PC-3 (cell line): ENCODE measurements at regions not wholly inside any gene's neighbourhood (a gene's known extent, or its start where the extent isn't known, plus 50 kb on each side); places are given as distances from the start of the nearest gene placed in this dataset.

Experiments used
- ATAC-seq: fragments of 200-7000 bp; cut with Tn5 transposase; 2 replicates; pipeline ENCODE4 v1.9.1; 2020; ENCODE audit warnings: mild to moderate bottlenecking, moderate library complexity
- BruUV-seq: library from RNA; stranded (reverse); fragments of 400-500 nt; replicated peaks from 2 replicates; lab custom pipeline; 2021; lab: Mats Ljungman, UMichigan
- CTCF ChIA-PET: fragments of 300-600 bp; sonication (Branson Sonifier 250); formaldehyde crosslinking; loops from one replicate; lab custom pipeline; 2022; ENCODE audit warnings: antibody characterized with exemption; lab: Charles Lee
- POLR2A ChIA-PET: fragments of 300-600 bp; sonication (Branson Sonifier 250); formaldehyde crosslinking; loops from one replicate; lab custom pipeline; 2022; ENCODE audit warnings: antibody characterized with exemption; ENCODE audit not compliant: unreplicated experiment; lab: Charles Lee
- DNase-seq: peaks from one replicate; pipeline ENCODE4 v3.0.0-alpha.2; 2015
- H2AFZ ChIP-seq: fragments of 300-600 bp; sonication (generic); 2 replicates; pipeline ENCODE4 v1.6.0; 2016; ENCODE audit warnings: antibody characterized with exemption, low read length
- H3F3A ChIP-seq: fragments of 300-600 bp; sonication (generic); one replicate; pipeline ENCODE4 v1.6.0; 2017; ENCODE audit warnings: antibody characterized with exemption, low read length, control low read depth, mild to moderate bottlenecking; ENCODE audit not compliant: unreplicated experiment
- H3K27ac ChIP-seq: fragments of 300-600 bp; sonication (generic); 2 replicates; pipeline ENCODE4 v1.5.1; 2016; ENCODE audit warnings: mild to moderate bottlenecking, low read length
- H3K27me3 ChIP-seq: fragments of 300-600 bp; sonication (generic); 2 replicates; pipeline ENCODE4 v1.6.1; 2016; ENCODE audit warnings: low read length, mixed read lengths
- H3K36me3 ChIP-seq: fragments of 300-600 bp; sonication (generic); 2 replicates; pipeline ENCODE4 v1.6.1; 2016; ENCODE audit warnings: low read depth, mixed run types, low read length, mixed read lengths
- H3K4me1 ChIP-seq: fragments of 300-600 bp; sonication (generic); 2 replicates; pipeline ENCODE4 v1.5.1; 2016; ENCODE audit warnings: low read length; ENCODE audit not compliant: insufficient read depth
- H3K4me2 ChIP-seq: fragments of 300-600 bp; sonication (generic); 2 replicates; pipeline ENCODE4 v1.6.0; 2016; ENCODE audit warnings: low read length
- H3K4me3 ChIP-seq: fragments of 300-600 bp; sonication (generic); 2 replicates; pipeline ENCODE4 v1.5.1; 2016; ENCODE audit warnings: mild to moderate bottlenecking, low read length, mixed read lengths
- H3K79me2 ChIP-seq: fragments of 300-600 bp; sonication (generic); 2 replicates; pipeline ENCODE4 v1.6.1; 2017; ENCODE audit warnings: low read length, mixed read lengths
- H3K9ac ChIP-seq: fragments of 300-600 bp; sonication (generic); 2 replicates; pipeline ENCODE4 v1.6.0; 2016; ENCODE audit warnings: mild to moderate bottlenecking, low read length
- H3K9me2 ChIP-seq: fragments of 300-600 bp; sonication (generic); replicated peaks from 2 replicates; pipeline ENCODE4 v1.6.1; 2016; ENCODE audit warnings: mixed run types, low read length, mixed read lengths
- H3K9me3 ChIP-seq: fragments of 300-600 bp; sonication (generic); 2 replicates; pipeline ENCODE4 v1.6.1; 2016; ENCODE audit warnings: low read length, mixed read lengths
- H4K20me1 ChIP-seq: fragments of 300-600 bp; sonication (generic); 2 replicates; pipeline ENCODE4 v1.6.1; 2016; ENCODE audit warnings: low read length, mixed read lengths
- CTCF ChIP-seq: fragments of 300-600 bp; sonication (generic); conservative IDR thresholded peaks from 2 replicates; pipeline ENCODE4 v1.5.1; 2017; ENCODE audit warnings: antibody characterized with exemption, low read depth, mild to moderate bottlenecking, low read length
- EZH2 ChIP-seq: fragments of 300-600 bp; sonication (generic); IDR thresholded peaks from one replicate; pipeline ENCODE4 v1.6.1; 2017; ENCODE audit warnings: antibody characterized with exemption, mild to moderate bottlenecking, low read length; ENCODE audit not compliant: unreplicated experiment
- EZH2phosphoT487 ChIP-seq: fragments of 300-600 bp; sonication (generic); IDR thresholded peaks from 2 replicates; pipeline ENCODE4 v1.6.1; 2018; ENCODE audit warnings: mild to moderate bottlenecking, antibody characterized with exemption, low read length, borderline replicate concordance
- intact Hi-C: fragments of 100-400 bp; cut with micrococcal nuclease; formaldehyde crosslinking; loops from 2 replicates; pipeline ENCODE4 v1.9.0; 2023

- no peaks in the 10 kb centered on the region for H3K9me3 ChIP-seq
- ATAC-seq = no peak
Observed at GRCh38 chr1:36675106-36675505, 192.4 kb upstream of the CSF3R start.

GRCh38 chr1:36673202-36673601 is 190.5 kb upstream of the CSF3R start:
- H3K4me3 ChIP-seq = no peak overlapping the region
- H3K4me2 ChIP-seq = no peak overlapping the region
- no peak overlapping the region for H3K9ac ChIP-seq
- no peak overlapping the region for H3K27ac ChIP-seq
- H3F3A ChIP-seq = no peaks in the 10 kb centered on the region
- H3K36me3 ChIP-seq = no peaks in the 10 kb centered on the region
- no peaks in the 10 kb centered on the region for H3K9me2 ChIP-seq
- H3K4me1 ChIP-seq = no peaks in the 10 kb centered on the region
- ATAC-seq (no peak), DNase-seq (no peak)
- H4K20me1 ChIP-seq = no peaks in the 10 kb centered on the region
- intact Hi-C loops = no loop called here
- no TSS peak for BruUV-seq
- H2AFZ ChIP-seq = no peak overlapping the region
- peaks cover 79% of the 10 kb centered on the region for H3K27me3 ChIP-seq
- no peak for TF ChIP-seq CTCF
- no peaks in the 10 kb centered on the region for H3K9me3 ChIP-seq
- CTCF ChIA-PET = no interaction called here
- POLR2A ChIA-PET = no interaction called here
- H3K79me2 ChIP-seq = no peaks in the 10 kb centered on the region

More at GRCh38 chr1:36675106-36675505, 192.4 kb upstream of the CSF3R start:
- Histone ChIP-seq H3K4me2 (no peak overlapping the region), H3K4me1 (no peaks in the 10 kb centered on the region), H4K20me1 (no peaks in the 10 kb centered on the region), H3K27ac (no peak overlapping the region), H3F3A (no peaks in the 10 kb centered on the region), H3K79me2 (no peaks in the 10 kb centered on the region), H3K9me2 (no peaks in the 10 kb centered on the region), H2AFZ (no peak overlapping the region), H3K36me3 (no peaks in the 10 kb centered on the region), H3K9ac (no peak overlapping the region), H3K4me3 (no peak overlapping the region), H3K27me3 (peaks cover 78% of the 10 kb centered on the region)
- DNase-seq = no peak
- ChIA-PET CTCF (no interaction called here), POLR2A (no interaction called here)
- intact Hi-C loops = no loop called here
- BruUV-seq = no TSS peak
- no peak for TF ChIP-seq EZH2
- no peak for TF ChIP-seq CTCF
- no peak for TF ChIP-seq EZH2phosphoT487

- Histone ChIP-seq H3K79me2 (no peaks in the 10 kb centered on the region), H2AFZ (no peak overlapping the region), H3K9me3 (no peaks in the 10 kb centered on the region), H3F3A (no peaks in the 10 kb centered on the region), H3K9me2 (no peaks in the 10 kb centered on the region), H3K4me3 (no peak overlapping the region), H3K27ac (no peak overlapping the region), H3K4me1 (no peaks in the 10 kb centered on the region), H3K4me2 (no peak overlapping the region), H3K9ac (no peak overlapping the region), H3K36me3 (no peaks in the 10 kb centered on the region), H3K27me3 (peaks cover 91% of the 10 kb centered on the region), H4K20me1 (no peaks in the 10 kb centered on the region)
- ChIA-PET CTCF (no interaction called here), POLR2A (no interaction called here)
- intact Hi-C loops = no loop called here
- TF ChIP-seq EZH2 (no peak), EZH2phosphoT487 (no peak), CTCF (no peak)
- no TSS peak for BruUV-seq
- ATAC-seq (no peak), DNase-seq (no peak)
Observed at GRCh38 chr1:36669262-36669661, 186.5 kb upstream of the CSF3R start.
